SW480 (cell line): ENCODE measurements at regions not wholly inside any gene's neighbourhood (a gene's known extent, or its start where the extent isn't known, plus 50 kb on each side); places are given as distances from the start of the nearest gene placed in this dataset.

Experiments used
- DNase-seq: peaks from one replicate; pipeline ENCODE4 v3.0.0-alpha.2; 2016; ENCODE audit warnings: low spot score

GRCh38 chr4:57689693-57690205, 579.6 kb upstream of the IGFBP7 start:
- no peak for DNase-seq

- DNase-seq = no peak
These were observed 572.1 kb upstream of the IGFBP7 start for GRCh38 chr4:57682275-57682674.

DNA sequence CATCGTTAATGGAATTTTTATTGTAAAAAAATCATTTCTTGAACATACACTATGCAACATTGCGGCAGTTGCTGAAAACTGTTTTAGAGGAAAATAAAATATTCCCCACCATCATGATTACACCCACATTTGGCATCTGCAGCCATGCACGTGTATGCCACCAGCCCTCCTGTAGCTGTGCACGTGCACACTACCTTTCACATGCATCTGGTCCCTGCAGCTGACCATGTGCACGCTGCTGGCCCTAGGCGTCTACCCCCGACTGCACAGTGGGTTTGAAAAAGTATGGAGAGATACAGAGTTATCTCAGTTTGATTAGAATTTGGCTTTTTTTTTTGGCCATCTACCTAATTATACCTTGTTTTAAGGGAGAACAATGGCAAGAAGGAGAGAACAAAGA, 569.8 kb upstream of the IGFBP7 start:
- no peak for DNase-seq

GRCh38 chr4:57676394-57676793, 566.2 kb upstream of the IGFBP7 start:
- no peak for DNase-seq

DNA sequence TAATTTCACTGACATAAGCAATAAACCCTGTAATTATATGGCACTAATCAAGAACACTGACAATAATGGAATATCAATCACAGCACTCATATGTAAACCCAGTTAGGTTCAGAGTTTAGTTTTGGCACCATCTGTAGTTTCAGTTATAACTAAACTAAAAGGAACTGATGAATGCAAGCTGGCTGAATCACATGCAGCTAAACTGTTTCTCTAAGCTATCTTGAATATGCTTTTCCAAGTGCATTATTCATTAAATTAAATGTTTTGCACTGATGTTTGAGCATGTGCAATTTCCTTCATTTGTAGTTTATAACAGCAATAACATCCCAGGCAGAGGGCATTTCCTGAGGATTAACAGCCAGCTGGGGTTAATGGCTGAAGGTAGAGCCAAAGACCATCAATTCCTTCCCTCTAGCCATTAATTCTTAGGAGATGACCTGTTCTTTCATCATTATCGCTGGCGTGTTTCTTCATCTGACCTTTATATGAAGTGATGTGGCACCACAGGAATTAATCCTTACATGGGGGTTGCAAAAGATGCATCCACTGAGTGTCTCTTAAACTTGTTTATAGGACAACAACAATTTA, 562.8 kb upstream of the IGFBP7 start:
- no peak for DNase-seq

- DNase-seq = no peak
These were observed 558.4 kb upstream of the IGFBP7 start for GRCh38 chr4:57668621-57669020.

GRCh38 chr4:57665806-57666205, 555.6 kb upstream of the IGFBP7 start:
- no peak for DNase-seq

GRCh38 chr4:57661517-57662090, 551.4 kb upstream of the IGFBP7 start:
- no peak for DNase-seq

- no peak for DNase-seq
These were observed 548.5 kb upstream of the IGFBP7 start for GRCh38 chr4:57658673-57659072.

DNA sequence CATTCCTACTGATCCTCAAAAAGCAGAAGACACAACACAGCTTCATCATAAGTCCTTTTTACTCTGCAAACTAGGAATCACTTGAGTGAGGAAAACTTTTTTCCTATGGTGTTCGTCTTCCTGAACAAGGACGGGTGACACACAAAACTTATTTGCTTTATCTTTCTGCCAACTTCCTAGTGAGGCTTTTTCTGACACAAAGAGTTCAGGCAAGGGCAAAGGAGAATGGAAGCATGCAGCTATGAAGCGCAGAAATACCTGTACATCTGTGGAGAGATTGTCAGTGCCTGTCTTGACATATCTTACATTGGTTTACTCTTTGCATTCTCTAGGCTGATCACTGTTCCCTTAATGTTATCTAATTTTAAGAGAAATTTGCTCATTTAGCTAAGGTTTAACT, 548.0 kb upstream of the IGFBP7 start:
- no peak for DNase-seq

DNA sequence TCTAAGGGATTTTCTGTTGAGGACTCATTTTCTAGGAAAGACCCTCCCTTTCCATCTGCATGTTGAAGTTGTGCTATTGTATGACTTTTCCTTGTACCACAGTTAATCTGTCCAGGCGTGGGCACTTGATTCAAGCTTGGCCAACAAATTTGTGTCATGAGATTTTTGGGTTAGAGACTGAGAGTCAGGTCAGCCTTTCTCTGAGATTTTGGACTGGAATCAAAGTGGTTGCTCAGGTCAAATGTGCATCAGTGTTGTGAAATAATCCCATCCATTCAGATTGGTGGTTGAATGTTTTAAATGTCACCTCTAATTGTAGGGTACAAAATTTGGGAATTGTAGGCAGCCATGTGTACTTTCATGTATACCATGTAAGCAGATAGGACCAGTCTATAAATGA, 545.2 kb upstream of the IGFBP7 start:
- DNase-seq = no peak

DNA sequence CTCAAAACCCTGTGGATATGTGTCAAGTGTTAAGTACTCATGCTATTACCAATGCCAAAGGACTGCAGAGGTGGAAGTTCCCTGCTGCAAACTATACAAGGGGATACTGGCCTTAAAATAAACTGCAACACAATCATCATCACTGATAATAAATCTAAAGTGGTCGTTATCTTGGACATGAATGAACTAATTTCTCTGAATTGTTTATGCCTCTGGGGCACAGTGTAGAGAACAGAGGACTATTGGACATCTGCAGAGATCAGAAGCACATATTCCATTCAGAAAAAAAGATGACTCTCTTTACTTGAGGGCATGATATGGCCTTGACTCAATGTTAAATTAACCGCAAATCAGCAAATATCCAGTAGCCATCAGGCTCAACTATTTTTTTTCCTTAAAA, 542.6 kb upstream of the IGFBP7 start:
- DNase-seq = no peak

GRCh38 chr4:57640391-57641100, 530.4 kb upstream of the IGFBP7 start:
- DNase-seq = no peak

GRCh38 chr4:57639561-57640382, 529.6 kb upstream of the IGFBP7 start:
- no peak for DNase-seq

DNA sequence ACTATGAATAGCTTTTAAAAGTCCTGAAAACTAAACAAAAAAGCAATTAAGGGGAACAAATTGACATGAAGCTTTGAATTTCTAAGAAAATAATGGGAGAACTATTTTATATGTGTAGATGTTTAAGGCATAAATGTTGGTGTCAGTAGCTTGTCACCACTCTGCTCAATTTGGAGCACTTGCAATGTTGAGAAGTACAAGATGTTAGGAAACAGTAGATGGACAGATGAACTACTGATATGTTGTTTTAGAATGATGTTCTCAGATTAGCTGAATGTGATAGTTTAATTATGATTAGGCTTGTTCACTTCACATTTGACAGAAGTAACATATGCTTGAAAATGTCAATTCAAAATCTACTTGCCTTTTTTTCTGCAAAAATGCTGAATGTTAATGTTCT, 525.7 kb upstream of the IGFBP7 start:
- no peak for DNase-seq

DNA sequence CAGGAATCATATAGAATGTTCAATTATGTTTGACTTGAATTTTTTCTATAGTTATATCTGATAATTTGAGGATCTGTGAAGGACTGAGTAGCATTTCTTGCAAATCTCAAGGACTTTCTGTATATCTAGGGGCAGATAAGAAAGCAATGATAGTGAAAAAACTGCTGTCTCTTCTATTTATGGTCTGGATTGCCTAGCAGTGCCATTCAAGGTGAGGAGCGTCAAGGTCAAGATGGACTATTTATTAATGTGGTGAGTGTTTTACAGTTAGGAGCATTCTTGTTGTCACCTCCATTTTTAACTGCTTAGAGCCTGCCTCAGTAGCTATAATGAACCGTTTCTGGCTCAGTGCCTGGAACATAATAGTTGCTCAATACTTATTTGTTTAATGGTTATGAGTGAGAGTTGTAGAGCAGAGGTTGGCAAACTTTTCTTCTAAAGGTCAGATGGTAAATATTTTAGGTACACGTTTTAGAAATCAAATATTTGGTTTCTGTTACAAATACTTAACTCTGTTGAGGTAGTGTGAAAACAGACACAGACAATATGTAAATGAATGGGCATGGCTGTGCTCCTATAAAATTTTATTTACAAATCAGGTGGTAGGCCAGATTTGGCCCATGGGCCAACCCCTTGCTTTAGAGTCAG, 523.2 kb upstream of the IGFBP7 start:
- DNase-seq = no peak

DNA sequence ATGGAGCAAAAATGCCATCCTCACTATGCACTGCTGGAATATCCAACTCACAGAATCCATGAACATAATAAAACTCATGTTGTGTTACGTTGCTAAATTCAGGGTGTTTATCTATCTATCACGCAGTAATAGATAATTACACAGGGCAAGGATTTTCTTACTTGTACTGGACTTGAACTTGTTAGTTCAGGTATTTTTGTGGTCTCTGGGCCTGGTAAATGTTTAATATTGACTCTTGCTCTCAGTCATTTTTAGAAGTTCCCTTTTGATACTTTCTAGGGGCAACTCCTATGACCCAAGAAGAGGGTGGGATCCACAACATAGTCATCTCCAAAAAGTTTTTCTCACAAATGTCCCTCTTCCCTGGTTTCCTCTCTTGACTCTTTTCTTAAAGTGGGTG, 522.4 kb upstream of the IGFBP7 start:
- DNase-seq = no peak

- DNase-seq = no peak
These were observed 521.0 kb upstream of the IGFBP7 start for GRCh38 chr4:57631147-57631546.

- DNase-seq = no peak
These were observed 517.8 kb upstream of the IGFBP7 start for GRCh38 chr4:57628004-57628403.

- no peak for DNase-seq
These were observed 504.2 kb upstream of the IGFBP7 start for GRCh38 chr4:57614257-57614932.

GRCh38 chr4:57612279-57612678, 502.1 kb upstream of the IGFBP7 start:
- DNase-seq = no peak
